ENCODE measurements at regions not wholly inside any gene's neighbourhood (a gene's known extent, or its start where the extent isn't known, plus 50 kb on each side); places are given as distances from the start of the nearest gene placed in this dataset.

GRCh38 chr4:166538491-166539005, 665.5 kb downstream of the TLL1 start:
- in situ Hi-C loops (cut with MboI) (no loop called here), intact Hi-C loops (cut with micrococcal nuclease) (no loop called here)
- H3K79me2 ChIP-seq (ENCODE audit: control insufficient read depth, insufficient read depth, low read length) = no peaks in the 10 kb centered on the region
- H3K9me1 ChIP-seq (ENCODE audit: control insufficient read depth, insufficient read depth, low read length) = no peaks in the 10 kb centered on the region
- no peaks in the 10 kb centered on the region for H4K20me1 ChIP-seq (replicated peaks; ENCODE audit: control insufficient read depth, insufficient read depth, low read length)
- ChIA-PET CTCF (ENCODE audit: low intra/inter-chr PET ratio) (no interaction called here), POLR2A (no interaction called here)
- H3K4me1 ChIP-seq (replicated peaks in 1 of 2; ENCODE audit: control insufficient read depth in 2 of 2, insufficient read depth in 2 of 2, low read length in 2 of 2) = no peaks in the 10 kb centered on the region
- no peak overlapping the region for H3K4me3 ChIP-seq
- BruUV-seq (replicated peaks) = no TSS peak
- H3K9ac ChIP-seq (ENCODE audit: insufficient read depth in 1 of 2, low read depth in 2 of 2, low read length in 2 of 2) = no peak overlapping the region
- peaks cover 1% of the 10 kb centered on the region; the same call in 1 of the 2 replicates for H3K9me3 ChIP-seq (replicated peaks; ENCODE audit: control insufficient read depth, insufficient read depth, low read depth, low read length)
- H3K36me3 ChIP-seq (ENCODE audit: control insufficient read depth, insufficient read depth, low read length) = no peaks in the 10 kb centered on the region
- WGBS (ENCODE audit: insufficient coverage, low coverage, missing lambda C conversion rate) = 4% methylated on average over 2 of the region's 2 CpGs
- no peak for FAIRE-seq
- H3K27me3 ChIP-seq (ENCODE audit: control insufficient read depth in 2 of 2, insufficient read depth in 2 of 2, low read length in 2 of 2) = no peaks in the 10 kb centered on the region
- TF ChIP-seq, protein P1, sequence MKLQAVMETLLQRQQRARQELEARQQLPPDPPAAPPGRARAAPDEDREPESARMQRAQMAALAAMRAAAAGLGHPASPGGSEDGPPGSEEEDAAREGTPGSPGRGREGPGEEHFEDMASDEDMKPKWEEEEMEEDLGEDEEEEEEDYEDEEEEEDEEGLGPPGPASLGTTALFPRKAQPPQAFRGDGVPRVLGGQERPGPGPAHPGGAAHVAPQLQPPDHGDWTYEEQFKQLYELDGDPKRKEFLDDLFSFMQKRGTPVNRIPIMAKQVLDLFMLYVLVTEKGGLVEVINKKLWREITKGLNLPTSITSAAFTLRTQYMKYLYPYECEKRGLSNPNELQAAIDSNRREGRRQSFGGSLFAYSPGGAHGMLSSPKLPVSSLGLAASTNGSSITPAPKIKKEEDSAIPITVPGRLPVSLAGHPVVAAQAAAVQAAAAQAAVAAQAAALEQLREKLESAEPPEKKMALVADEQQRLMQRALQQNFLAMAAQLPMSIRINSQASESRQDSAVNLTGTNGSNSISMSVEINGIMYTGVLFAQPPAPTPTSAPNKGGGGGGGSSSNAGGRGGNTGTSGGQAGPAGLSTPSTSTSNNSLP (IDR thresholded peaks at IDR 0.05; ENCODE audit: borderline replicate concordance, low read depth, low read length) = no peak
- TF ChIP-seq ZNF696 (CRISPR knock-in tag; conservative IDR thresholded peaks at IDR 0.05) (no peak), CEBPZ (IDR thresholded peaks at IDR 0.05; ENCODE audit: borderline replicate concordance, low read depth, low read length) (no peak), E2F3 (CRISPR knock-in tag; IDR thresholded peaks at IDR 0.05) (no peak), ATF4 (CRISPR knock-in tag; IDR thresholded peaks at IDR 0.05) (no peak), ZNF324 (CRISPR knock-in tag; IDR thresholded peaks at IDR 0.05) (no peak), SREBF2 (CRISPR knock-in tag; IDR thresholded peaks at IDR 0.05) (no peak), ZNF780A (CRISPR knock-in tag; IDR thresholded peaks at IDR 0.05) (no peak), NFXL1 (CRISPR knock-in tag; IDR thresholded peaks at IDR 0.05) (no peak), CBX5 (IDR thresholded peaks at IDR 0.05; ENCODE audit: borderline replicate concordance, low read depth) (no peak), ZBTB26 (CRISPR knock-in tag; IDR thresholded peaks at IDR 0.05) (no peak), SMARCA4 (IDR thresholded peaks at IDR 0.05) (no peak), ZBTB12 (CRISPR knock-in tag; IDR thresholded peaks at IDR 0.05) (no peak)
- H2AFZ ChIP-seq (ENCODE audit: low read depth, low read length) = no peak overlapping the region
- no peak overlapping the region for H3K27ac ChIP-seq (ENCODE audit: extremely low read depth, low read depth, low read length)
- no peak overlapping the region for H3K4me2 ChIP-seq (ENCODE audit: insufficient read depth, low read length)
- ATAC-seq = no peak
- no peak for DNase-seq (ENCODE audit: extremely low read depth in 1 of 4, low spot score in 3 of 4)
